Ovary (tissue), 3 donors: ENCODE measurements at regions not wholly inside any gene's neighbourhood (a gene's known extent, or its start where the extent isn't known, plus 50 kb on each side); places are given as distances from the start of the nearest gene placed in this dataset.
"Not testable (repeated sequence)": the region's sequence is repeated elsewhere in the genome, so short reads cannot be mapped to it uniquely, and the experiment has no call there.

Source experiments
- EP300 ChIP-seq: sonication (generic); formaldehyde crosslinking; IDR thresholded peaks from one replicate; pipeline ENCODE4 v1.6.1; 2017; ENCODE audit warnings: antibody characterized with exemption
- POLR2A ChIP-seq: fragments of 450-650 bp; IDR thresholded peaks from one replicate; pipeline ENCODE4 v1.6.1; 2017; ENCODE audit warnings: antibody characterized with exemption, mild to moderate bottlenecking, moderate library complexity
- TF ChIP-seq, protein P1 (sequence below), 3 donors: fragments of 450-650 bp in 2 of 3; fragments of 200-600 bp in 1 of 3; IDR thresholded peaks; one replicate each; pipeline versions ENCODE4 v1.5.1 to v1.8.0; 2016 to 2022; ENCODE audit warnings: antibody characterized with exemption in 3 of 3, mild to moderate bottlenecking in 1 of 3
- donor health status: DM: no; HTN: no; CAD: no.

DNA sequence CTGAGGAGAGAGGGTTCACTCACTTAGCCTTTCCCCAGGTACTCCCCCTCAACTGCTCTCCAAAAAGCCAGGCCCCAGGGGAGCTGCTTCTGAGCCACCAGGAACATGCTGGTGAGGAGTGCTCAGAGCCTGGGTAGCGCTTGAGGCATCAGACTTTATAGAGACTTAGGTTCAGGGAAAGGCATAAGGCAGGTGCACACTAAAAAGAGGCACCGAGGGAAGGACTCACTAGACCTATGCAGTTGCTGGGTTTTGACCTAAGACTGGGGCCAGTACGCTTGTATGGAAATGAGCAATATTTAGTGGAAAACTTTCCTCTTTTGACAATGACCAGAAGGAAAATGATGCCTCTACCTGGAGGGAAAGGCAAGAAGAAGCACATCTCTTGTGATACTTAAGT is 589.1 kb downstream of the RPIA start:
- TF ChIP-seq, protein P1, sequence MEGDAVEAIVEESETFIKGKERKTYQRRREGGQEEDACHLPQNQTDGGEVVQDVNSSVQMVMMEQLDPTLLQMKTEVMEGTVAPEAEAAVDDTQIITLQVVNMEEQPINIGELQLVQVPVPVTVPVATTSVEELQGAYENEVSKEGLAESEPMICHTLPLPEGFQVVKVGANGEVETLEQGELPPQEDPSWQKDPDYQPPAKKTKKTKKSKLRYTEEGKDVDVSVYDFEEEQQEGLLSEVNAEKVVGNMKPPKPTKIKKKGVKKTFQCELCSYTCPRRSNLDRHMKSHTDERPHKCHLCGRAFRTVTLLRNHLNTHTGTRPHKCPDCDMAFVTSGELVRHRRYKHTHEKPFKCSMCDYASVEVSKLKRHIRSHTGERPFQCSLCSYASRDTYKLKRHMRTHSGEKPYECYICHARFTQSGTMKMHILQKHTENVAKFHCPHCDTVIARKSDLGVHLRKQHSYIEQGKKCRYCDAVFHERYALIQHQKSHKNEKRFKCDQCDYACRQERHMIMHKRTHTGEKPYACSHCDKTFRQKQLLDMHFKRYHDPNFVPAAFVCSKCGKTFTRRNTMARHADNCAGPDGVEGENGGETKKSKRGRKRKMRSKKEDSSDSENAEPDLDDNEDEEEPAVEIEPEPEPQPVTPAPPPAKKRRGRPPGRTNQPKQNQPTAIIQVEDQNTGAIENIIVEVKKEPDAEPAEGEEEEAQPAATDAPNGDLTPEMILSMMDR (IDR thresholded peaks at IDR 0.05), result not testable (repeated sequence)
- TF ChIP-seq POLR2A, EP300: not testable (repeated sequence)
